GM18858 (cell line): ENCODE measurements at regions not wholly inside any gene's neighbourhood (a gene's known extent, or its start where the extent isn't known, plus 50 kb on each side); places are given as distances from the start of the nearest gene placed in this dataset.

ENCODE experiments used
- ATAC-seq: cut with Tn5 transposase; IDR thresholded peaks from one replicate; pipeline ENCODE4 v1.9.1; 2021; ENCODE audit not compliant: unreplicated experiment

- no peak for ATAC-seq
Observed at GRCh38 chr20:56797023-56797422, 167.9 kb downstream of the TFAP2C start.

GRCh38 chr20:56798634-56799033, 169.5 kb downstream of the TFAP2C start:
- no peak for ATAC-seq

GRCh38 chr20:56799187-56799586, 170.1 kb downstream of the TFAP2C start:
- ATAC-seq = no peak

- no peak for ATAC-seq
Observed at GRCh38 chr20:56800088-56800487, 171.0 kb downstream of the TFAP2C start.

GRCh38 chr20:56801971-56802755, 173.1 kb downstream of the TFAP2C start:
- ATAC-seq = no peak

- ATAC-seq = no peak
Observed at GRCh38 chr20:56802805-56803204, 173.7 kb downstream of the TFAP2C start.

DNA sequence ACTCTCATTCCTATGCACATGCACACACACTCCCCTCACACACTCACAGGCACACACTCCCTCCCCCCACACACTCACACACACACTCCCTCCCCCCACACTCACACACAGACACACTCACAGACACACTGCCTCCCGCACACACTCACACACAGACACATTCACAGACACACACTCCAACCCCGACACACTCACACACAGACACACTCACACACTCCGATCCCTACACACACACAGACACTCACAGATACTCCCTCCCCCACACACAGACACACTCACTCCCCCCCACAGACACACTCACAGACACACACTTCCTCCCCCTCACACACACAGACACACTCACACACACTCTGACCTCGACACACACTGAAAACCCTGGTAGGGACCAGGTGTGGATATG, 176.2 kb downstream of the TFAP2C start:
- ATAC-seq = no peak

- ATAC-seq = no peak
Observed at GRCh38 chr20:56805966-56806365, 176.9 kb downstream of the TFAP2C start.

GRCh38 chr20:56806952-56807517, 177.9 kb downstream of the TFAP2C start:
- ATAC-seq = no peak

DNA sequence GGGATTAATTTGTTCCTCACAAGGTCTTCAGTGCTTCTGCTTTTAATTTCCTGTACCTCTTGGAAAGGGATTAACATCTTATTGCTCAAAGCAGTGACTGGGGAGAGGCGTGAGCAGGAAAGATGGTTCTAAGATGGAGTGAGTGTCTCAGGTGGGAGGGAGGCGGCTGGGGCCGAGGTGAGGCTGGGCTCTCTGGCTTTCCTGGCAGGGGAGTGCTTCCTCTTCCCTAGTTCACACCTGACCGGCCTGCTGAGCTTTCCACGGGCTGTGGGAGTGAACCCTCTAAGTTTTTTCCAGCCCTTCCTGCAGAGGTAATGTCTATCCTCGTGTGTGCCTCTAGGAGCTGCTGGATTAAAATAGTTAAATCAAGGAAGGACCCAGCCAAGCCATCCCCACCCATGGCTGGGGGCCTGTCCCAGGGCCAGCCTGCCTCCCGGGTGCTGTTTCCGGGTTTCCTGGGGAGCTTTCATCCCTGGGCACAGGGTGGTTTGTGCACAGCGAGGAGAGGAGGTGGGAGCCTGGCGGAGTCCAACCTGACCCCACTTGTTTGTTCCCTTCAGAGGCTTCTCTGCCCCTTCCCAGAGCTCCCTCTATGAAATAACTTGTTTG, 179.1 kb downstream of the TFAP2C start:
- ATAC-seq = no peak

- no peak for ATAC-seq
Observed at GRCh38 chr20:56808732-56809131, 179.6 kb downstream of the TFAP2C start.

DNA sequence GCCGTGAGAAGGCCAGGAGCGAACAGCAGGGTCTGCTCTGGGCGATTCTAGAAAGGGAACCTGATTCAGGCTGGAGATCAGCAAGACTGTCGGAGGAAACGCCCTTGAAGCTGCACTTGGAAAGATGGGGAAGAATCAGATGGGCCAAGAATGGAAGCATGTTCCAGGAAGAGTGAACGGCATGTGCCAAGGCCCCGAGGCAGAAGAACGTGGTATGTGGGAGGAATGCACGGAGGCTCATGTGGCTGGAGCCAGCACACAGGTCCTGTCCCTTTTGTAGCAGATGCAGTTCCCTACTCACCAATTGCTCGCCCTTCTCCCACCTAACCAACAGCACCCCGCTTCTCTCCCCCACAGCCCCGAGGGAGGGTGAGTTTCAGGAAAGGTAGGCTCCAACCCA, 180.6 kb downstream of the TFAP2C start:
- no peak for ATAC-seq

GRCh38 chr20:56810141-56810540, 181.0 kb downstream of the TFAP2C start:
- ATAC-seq = no peak

DNA sequence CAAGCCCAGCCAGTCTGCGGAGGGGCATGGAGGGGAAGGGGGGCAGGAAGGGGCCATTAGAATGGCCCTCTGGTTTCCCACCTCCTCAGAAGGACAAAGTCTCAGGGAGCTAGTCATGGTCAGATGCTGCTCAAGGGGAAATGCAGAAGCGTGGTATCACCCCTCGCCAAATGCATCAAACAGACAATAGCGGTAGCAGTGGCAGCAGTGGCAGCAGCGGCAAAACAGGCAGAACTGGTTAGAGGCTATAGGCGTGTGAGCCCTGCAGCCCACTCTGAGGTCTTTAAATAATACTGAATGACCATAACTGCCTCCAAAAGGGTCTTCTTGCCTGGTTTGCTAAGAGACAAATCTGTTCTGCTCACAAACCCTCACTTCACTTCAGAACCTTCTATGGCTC, 186.7 kb downstream of the TFAP2C start:
- ATAC-seq = no peak

- no peak for ATAC-seq
Observed at GRCh38 chr20:56816349-56816748, 187.2 kb downstream of the TFAP2C start.

GRCh38 chr20:56817780-56818675, 188.9 kb downstream of the TFAP2C start:
- no peak for ATAC-seq

- no peak for ATAC-seq
Observed at GRCh38 chr20:56820984-56821383, 191.9 kb downstream of the TFAP2C start.

DNA sequence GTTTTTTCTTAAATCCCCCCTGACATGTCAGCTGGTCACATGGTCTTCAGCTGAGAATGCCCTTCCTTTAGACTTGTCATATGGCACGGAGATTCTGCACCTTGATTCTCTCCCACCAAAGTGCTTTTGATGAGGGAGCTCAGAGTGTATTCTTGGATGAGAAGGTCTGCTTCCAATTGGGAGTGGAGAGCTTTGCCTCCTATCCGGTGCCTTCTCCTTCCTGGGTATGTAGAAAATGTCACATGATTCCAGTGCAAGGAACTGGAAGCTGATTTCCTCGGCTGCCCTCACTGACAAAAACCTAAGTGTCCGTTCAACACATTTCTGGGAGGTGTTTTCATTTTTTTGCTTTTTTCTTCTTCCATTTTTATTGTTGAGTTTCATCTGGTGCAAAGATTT, 197.2 kb downstream of the TFAP2C start:
- no peak for ATAC-seq

DNA sequence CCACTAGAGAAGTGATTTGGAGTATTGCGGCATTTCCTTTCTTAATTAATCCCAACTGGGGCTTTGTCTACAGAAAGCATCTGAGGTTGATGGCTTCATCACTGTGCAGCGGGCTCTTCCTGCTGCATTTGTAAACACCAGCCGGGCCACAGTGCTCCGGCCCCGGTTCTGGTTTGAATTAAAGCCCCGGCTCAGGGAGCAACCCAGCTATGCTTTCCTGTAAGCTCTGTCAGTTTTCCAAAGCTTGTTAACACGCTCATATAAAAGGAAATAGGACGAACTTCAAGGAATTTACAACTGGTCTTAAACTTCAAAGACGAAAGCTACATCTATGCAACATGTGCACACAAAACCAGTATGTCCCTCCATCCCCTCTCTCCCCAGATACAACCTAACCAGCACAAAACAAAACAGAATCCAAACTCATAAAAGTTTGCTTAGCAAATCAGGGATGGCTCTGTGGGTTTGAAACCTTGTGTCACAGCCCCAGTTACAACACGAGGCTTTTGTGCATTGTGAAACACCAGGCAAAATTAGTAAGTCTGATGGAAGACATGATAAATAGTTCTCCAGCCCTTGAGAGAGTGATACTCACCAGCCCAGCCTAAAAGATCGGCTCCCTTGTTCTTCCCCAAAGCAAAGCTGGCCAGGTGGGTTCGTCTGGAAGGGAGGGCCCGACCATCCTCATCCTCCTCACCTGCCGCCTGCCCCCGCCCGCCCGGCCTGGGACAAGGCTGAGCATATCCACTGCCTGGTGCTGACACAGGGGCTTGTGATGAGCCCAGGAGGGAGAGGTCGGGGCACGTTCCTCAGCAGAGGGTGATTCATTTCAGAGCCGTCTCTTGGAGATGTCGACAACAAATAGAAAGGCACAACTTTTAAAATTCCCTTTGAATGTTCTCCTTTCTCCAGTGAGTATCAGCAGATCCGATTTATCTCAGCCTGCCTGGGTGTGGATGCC, 197.9 kb downstream of the TFAP2C start:
- no peak for ATAC-seq

DNA sequence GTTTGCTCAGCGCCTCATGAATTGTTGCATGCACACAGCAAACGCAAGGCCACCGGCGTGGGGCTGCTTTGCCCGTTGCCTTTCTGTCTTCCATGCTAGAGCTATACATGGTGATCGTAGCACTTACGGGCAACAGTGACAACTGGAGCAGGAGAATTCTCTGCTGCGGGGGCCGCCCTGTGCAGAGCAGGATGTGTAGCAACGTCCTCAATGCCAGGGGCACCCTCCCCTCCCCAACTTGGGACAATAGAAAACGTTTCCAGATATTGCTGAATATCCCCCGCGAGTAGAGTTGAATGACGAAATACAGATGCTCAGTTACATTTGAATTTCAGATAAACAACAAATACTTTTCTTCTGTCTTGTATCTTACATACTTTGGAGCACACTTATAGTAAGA, 198.7 kb downstream of the TFAP2C start:
- no peak for ATAC-seq
